NK-92 treated with Interleukin-12 subunit alpha and Interleukin-12 subunit beta, amount 100 ng/mL, for 24 hours (cell line): ENCODE measurements at regions not wholly inside any gene's neighbourhood (a gene's known extent, or its start where the extent isn't known, plus 50 kb on each side); places are given as distances from the start of the nearest gene placed in this dataset.
"Not testable (repeated sequence)": the region's sequence is repeated elsewhere in the genome, so short reads cannot be mapped to it uniquely, and the experiment has no call there.

ENCODE experiments used
- DNase-seq: peaks from one replicate; lab custom pipeline; 2025; lab: John Stamatoyannopoulos, UW

- DNase-seq = no peak
These were observed 1040.0 kb downstream of the FAT4 start for GRCh38 chr4:126354784-126355183.

DNA sequence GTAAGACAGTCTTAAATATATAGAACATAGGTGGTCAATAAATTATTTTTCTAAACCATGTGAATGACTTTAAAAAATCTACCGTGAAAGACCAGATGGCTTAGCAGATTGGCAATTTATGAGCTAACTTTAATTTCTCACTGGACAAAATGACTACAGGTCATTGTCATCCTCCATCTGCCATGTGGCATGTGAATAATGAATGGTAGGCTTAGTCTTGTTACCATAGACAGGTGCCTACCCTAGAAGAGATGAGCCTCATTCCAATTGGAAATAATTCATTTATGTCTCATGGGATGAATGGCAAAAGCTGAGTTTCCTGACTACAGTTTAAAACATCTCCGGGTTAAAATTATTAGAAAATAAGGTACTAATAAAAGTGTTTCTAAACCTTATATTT lies 1043.3 kb downstream of the FAT4 start:
- no peak for DNase-seq

GRCh38 chr4:126361287-126361686 lies 1046.5 kb downstream of the FAT4 start:
- no peak for DNase-seq

DNA sequence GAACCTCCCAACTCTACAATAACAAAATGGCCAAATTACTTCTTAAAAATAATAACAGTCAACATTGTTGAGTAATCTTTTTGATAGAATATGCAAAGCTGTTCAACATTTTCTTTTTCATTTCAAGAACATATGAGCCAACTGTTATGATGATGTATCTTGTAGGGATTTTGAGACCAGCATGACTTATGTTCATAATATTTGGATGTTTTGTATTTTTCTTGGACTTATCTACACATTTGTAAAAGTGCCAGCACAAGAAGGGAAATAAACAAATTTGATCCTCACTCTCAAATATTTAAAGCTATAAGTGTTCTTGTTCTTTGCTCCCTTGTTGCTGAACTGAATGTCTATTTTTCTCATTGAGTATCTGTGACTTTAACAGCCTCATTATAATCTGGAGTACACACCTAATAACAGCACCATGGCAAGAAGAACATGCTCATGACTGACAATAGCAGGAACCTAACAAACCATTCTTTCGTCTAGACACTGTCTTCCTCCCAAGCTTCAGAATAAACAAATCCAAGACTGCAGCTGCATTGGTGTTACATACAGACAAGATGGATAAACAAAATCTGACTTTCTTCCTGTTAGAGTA lies 1049.7 kb downstream of the FAT4 start:
- no peak for DNase-seq

DNA sequence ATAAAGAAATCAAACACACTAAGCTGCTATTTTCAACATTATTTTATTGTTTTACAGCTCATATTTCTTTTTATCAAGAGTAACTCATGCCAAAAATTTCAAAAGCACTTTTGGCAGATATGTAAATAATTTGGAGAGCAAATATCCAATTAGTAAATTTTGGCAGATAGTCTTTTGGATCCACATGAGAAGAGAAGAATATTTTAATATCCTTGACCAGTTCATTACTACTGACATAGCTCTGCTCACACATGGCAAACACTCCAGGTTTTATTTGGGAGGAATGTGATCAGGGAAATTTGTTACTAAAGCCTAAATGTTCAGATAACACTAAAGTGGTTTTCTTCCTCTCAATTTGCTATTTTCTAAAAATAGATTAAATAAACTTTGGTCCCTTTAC lies 1054.3 kb downstream of the FAT4 start:
- DNase-seq = no peak

- DNase-seq = no peak
These were observed 1057.9 kb downstream of the FAT4 start for GRCh38 chr4:126372634-126373033.

GRCh38 chr4:126375462-126376054 lies 1060.8 kb downstream of the FAT4 start:
- no peak for DNase-seq

- DNase-seq = no peak
These were observed 1071.2 kb downstream of the FAT4 start for GRCh38 chr4:126385954-126386353.

- DNase-seq = no peak
These were observed 1071.8 kb downstream of the FAT4 start for GRCh38 chr4:126386512-126386911.

DNA sequence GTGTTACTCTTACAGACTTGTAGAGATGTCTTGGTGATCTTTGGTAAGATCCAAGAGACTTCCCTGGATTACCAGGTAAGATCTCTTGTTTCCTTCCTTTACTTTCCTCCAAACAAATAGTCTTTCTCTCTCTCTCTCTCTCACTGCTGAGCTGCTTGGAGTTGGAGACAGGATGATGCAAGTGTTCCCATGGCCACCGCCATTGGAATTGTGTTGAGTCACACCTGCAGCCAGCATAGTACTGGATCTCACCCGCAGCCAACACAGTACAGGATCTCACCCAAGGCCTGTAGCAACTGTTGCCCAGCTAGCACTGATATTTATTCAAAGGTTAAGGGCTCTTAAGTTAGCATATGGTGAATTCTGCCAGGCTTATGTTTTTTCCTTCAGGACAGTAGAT lies 1080.9 kb downstream of the FAT4 start:
- no peak for DNase-seq

- DNase-seq = no peak
These were observed 1081.4 kb downstream of the FAT4 start for GRCh38 chr4:126396121-126396520.

GRCh38 chr4:126396703-126397102 lies 1081.9 kb downstream of the FAT4 start:
- DNase-seq = no peak

- no peak for DNase-seq
These were observed 1089.8 kb downstream of the FAT4 start for GRCh38 chr4:126404549-126404948.

DNA sequence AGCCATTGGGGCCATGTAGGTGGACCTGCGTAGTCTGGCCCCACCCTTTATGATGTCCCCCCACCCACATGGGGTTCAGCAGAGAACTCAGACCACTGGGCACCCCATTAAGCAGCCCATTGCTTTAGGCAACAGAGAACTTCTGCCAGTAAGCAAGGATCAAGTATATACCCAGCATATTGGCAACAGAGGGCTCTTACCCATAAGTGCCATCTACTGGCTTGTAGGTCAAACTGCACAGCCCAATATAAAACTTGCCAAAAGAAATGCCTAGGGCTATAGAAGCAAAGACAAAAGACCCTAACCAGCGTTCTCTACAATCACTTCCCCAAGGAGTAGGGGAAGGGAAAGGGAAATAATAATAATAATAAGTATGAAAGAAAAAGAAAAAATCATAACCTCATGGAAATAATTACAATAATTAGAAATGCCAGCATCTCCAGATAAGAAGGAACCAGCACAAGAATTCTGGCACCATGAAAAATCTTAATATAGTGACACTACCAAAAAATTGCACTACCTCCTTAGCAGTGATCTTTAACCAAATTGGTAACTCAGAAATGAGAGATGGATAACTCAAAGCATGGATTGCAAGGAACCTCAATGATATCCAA lies 1090.7 kb downstream of the FAT4 start:
- DNase-seq = no peak

DNA sequence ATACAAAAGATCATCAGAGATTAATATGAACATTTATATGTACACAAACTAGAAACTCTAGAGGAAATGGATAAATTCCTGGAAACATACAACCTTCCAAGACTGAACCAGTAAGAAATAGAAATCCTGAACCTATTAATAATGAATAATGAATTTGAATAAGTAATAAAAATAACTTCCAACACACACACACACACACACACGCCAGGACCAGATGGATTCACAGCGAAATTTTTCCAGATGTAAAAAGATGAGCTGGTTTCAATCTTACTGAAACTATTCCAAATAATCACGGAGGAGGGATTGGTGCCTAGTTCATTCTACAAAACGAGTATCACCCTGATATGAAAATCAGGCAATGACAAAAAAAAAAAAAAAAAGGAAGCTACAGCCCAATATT lies 1095.0 kb downstream of the FAT4 start:
- DNase-seq = no peak

GRCh38 chr4:126411047-126411446 lies 1096.3 kb downstream of the FAT4 start:
- DNase-seq = no peak

DNA sequence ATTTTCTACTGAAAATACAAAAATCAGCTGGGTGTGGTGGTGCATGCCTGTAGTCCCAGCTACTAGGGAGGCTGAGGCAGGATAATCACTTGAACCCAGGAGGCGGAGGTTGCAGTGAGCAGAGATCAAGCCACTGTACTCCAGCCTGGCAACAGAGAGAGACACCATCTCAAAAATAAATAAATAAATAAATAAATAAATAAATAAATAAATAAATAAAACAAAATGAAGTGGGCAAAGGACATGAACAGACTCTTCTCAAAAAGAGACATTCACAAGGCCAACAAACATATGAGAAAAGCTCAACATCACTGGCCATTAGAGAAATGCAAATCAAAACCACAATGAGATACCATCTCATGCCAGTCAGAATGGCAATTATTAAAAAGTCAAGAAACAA lies 1097.6 kb downstream of the FAT4 start:
- DNase-seq = not testable (repeated sequence)

DNA sequence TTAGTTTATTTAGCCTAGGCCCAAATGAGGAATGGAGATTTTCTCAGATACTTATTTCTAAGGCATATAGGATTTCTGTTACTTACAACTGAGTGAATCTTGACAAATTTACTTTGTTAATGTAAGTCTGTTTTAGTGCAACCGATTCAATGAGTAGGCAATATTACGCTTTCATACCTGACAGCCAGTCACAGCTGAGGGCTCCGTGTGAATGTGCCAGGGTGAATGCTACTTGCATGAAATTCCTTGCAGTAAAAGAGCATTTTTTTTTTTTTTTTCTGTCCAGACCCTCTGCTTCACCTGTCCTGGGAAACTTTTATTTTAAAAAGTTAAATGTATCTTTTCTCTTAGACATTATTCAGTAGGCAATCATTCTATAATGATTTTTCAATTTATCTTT lies 1100.0 kb downstream of the FAT4 start:
- DNase-seq = no peak

DNA sequence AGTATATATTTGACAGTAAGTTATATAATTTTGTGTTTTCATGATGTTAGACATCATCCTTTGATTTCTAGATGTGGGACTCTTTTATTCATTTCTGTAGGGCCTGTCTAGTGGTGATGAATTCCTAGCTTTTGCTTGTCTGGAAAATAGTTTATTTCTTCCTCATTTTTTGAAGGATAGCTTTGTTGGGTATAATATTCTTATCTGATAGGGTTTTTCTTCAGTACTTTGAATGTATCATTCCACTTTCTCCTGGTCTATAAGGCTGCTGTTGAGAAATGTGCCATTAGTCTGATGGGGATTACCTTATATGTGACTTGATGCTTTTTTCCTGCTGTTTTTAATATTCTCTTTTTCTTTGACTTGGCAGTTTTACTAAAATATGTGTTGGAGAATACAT lies 1104.5 kb downstream of the FAT4 start:
- DNase-seq = no peak

DNA sequence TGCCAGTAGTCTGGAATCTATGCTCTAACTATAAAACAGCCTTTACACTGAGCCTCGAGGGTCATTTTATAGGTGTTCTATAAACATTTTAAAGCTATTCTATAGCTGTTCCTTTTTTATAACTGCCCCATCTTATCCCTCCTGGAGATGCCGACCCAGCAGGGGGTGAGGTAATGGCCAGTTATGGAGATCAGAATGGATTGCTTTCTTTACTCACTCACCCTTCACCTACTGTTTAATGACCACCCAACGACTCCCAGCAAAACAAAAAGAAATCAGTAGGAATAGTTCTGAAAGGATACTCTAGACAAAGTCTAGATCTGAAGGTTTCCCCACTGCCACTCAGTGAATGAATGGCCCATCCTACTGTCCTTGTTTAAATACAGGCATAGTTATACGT lies 1113.1 kb downstream of the FAT4 start:
- DNase-seq = no peak

DNA sequence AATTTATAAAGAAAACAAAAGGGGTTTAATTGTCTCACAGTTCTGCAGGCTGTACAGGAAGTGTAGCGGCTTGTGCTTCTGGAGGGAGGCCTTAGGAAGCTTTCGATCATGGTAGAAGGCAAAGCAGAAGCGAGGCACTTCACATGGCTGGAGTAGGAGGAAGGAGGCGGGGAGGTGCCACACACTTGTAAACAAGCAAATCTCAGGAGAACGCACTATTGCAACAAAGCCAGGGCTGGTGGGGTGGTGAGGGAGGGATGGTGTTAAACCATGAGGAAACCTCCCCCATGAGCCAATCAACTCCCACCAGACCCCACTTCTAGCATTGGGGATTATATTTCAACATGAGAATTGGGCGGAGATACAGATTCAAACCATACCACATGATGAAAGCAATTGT lies 1116.3 kb downstream of the FAT4 start:
- DNase-seq = no peak

DNA sequence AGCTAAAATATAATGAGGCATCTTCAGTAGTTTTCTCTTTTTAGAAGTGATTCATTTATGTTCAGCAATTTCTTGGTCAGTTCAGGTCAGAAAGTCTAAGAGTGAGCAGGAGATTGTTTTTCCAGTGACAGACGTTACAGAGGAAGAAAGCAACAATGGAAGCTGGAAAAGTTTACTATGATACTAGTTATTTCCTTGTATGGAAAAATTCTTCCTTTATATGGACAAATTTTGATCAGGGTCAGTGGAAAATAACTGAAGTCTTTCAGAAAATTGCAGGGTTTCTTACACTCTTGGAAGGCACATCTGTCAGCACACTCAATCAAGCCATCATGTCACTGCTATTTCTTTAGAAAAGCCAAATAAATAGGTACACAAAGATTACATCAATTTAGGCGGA lies 1120.7 kb downstream of the FAT4 start:
- DNase-seq = no peak

DNA sequence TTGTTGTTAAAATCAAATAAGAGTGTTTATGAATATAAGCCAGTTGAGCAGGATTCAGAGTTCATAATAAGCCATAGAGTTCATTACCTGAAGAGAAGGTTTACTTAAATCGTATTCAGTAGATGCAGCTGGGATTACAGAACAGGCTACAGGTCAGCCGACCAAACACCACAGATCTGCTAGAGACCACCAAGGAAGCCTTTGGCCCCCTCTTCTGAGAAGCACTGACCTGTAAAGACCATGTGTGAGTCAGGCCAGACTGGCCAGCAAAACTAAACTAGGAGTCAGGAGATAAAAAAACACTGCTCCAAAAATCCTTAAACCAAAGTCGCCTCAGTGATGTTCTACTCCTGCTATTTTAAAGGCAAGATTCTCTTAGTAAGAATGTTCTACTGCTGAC lies 1125.5 kb downstream of the FAT4 start:
- DNase-seq = no peak
